HG02763 (cell line): ENCODE measurements at regions not wholly inside any gene's neighbourhood (a gene's known extent, or its start where the extent isn't known, plus 50 kb on each side); places are given as distances from the start of the nearest gene placed in this dataset.

Source experiments
- ATAC-seq: cut with Tn5 transposase; IDR thresholded peaks from one replicate; pipeline ENCODE4 v1.9.1; 2021; ENCODE audit warnings: mild to moderate bottlenecking, moderate library complexity; ENCODE audit not compliant: unreplicated experiment

GRCh38 chr3:170784406-170784805, 85.6 kb downstream of the RPL22L1 start:
- no peak for ATAC-seq

- no peak for ATAC-seq
These were observed 89.0 kb downstream of the RPL22L1 start for GRCh38 chr3:170780955-170781354.

- no peak for ATAC-seq
These were observed 89.5 kb downstream of the RPL22L1 start for GRCh38 chr3:170780471-170780870.

GRCh38 chr3:170778240-170779217, 91.5 kb downstream of the RPL22L1 start:
- no peak for ATAC-seq

GRCh38 chr3:170777564-170777926, 92.5 kb downstream of the RPL22L1 start:
- no peak for ATAC-seq

- ATAC-seq: no peak
These were observed 93.0 kb downstream of the RPL22L1 start for GRCh38 chr3:170776887-170777563.

GRCh38 chr3:170773682-170774425, 96.1 kb downstream of the RPL22L1 start:
- no peak for ATAC-seq

GRCh38 chr3:170772175-170772574, 97.8 kb downstream of the RPL22L1 start:
- no peak for ATAC-seq

- no peak for ATAC-seq
These were observed 101.6 kb downstream of the RPL22L1 start for GRCh38 chr3:170768334-170768801.

GRCh38 chr3:170767576-170767941, 102.4 kb downstream of the RPL22L1 start:
- no peak for ATAC-seq

GRCh38 chr3:170766823-170767575, 103.0 kb downstream of the RPL22L1 start:
- no peak for ATAC-seq

GRCh38 chr3:170766253-170766652, 103.7 kb downstream of the RPL22L1 start:
- no peak for ATAC-seq

- ATAC-seq: no peak
These were observed 104.4 kb downstream of the RPL22L1 start for GRCh38 chr3:170765419-170766078.

- ATAC-seq: no peak
These were observed 106.0 kb downstream of the RPL22L1 start for GRCh38 chr3:170764017-170764416.

- ATAC-seq: no peak
These were observed 107.9 kb downstream of the RPL22L1 start for GRCh38 chr3:170762064-170762463.

- ATAC-seq: no peak
These were observed 108.9 kb downstream of the RPL22L1 start for GRCh38 chr3:170761103-170761502.

- ATAC-seq: no peak
These were observed 109.8 kb downstream of the RPL22L1 start for GRCh38 chr3:170760174-170760526.

GRCh38 chr3:170759511-170760173, 110.4 kb downstream of the RPL22L1 start:
- ATAC-seq: no peak

- ATAC-seq: no peak
These were observed 113.0 kb downstream of the RPL22L1 start for GRCh38 chr3:170757038-170757437.

GRCh38 chr3:170754311-170754693, 115.7 kb downstream of the RPL22L1 start:
- no peak for ATAC-seq
